ENCODE measurements at regions not wholly inside any gene's neighbourhood (a gene's known extent, or its start where the extent isn't known, plus 50 kb on each side); places are given as distances from the start of the nearest gene placed in this dataset.
A peak's percentile ranks its signal among the peaks of the same experiment; 100 is the strongest.

DNA sequence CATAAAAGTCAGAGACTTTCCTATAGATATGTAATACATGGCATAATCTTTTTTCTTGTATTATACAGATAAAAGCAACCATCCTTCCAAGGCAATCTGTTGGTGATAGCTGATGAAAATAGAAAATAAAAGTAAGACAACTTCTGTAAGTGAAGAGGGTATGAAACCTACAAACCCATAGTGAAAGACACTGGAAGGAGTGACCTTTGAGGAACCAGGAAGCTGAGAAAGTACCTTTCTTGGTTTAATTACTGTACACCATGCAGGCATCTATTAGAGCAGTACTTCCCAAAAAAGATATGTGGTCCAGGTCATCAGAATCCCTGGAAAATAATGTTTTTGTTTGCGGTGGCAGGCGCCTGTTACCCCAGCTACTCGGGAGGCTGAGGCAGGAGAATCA, 906.6 kb upstream of the KLHL29 start:
- H3K4me1 ChIP-seq, result no peaks in the 10 kb centered on the region
- ATAC-seq (no peak), DNase-seq (no peak)
- H3K4me3 ChIP-seq, result no peak overlapping the region
- intact Hi-C loops (cut with DNase I), result no loop called here
- TF ChIP-seq, protein P1, sequence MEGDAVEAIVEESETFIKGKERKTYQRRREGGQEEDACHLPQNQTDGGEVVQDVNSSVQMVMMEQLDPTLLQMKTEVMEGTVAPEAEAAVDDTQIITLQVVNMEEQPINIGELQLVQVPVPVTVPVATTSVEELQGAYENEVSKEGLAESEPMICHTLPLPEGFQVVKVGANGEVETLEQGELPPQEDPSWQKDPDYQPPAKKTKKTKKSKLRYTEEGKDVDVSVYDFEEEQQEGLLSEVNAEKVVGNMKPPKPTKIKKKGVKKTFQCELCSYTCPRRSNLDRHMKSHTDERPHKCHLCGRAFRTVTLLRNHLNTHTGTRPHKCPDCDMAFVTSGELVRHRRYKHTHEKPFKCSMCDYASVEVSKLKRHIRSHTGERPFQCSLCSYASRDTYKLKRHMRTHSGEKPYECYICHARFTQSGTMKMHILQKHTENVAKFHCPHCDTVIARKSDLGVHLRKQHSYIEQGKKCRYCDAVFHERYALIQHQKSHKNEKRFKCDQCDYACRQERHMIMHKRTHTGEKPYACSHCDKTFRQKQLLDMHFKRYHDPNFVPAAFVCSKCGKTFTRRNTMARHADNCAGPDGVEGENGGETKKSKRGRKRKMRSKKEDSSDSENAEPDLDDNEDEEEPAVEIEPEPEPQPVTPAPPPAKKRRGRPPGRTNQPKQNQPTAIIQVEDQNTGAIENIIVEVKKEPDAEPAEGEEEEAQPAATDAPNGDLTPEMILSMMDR (IDR thresholded peaks at IDR 0.05), result no peak
- no peaks in the 10 kb centered on the region for H3K27me3 ChIP-seq
- no peaks in the 10 kb centered on the region for H3K9me3 ChIP-seq
- H3K27ac ChIP-seq, result no peak overlapping the region
- H3K36me3 ChIP-seq, result no peaks in the 10 kb centered on the region

DNA sequence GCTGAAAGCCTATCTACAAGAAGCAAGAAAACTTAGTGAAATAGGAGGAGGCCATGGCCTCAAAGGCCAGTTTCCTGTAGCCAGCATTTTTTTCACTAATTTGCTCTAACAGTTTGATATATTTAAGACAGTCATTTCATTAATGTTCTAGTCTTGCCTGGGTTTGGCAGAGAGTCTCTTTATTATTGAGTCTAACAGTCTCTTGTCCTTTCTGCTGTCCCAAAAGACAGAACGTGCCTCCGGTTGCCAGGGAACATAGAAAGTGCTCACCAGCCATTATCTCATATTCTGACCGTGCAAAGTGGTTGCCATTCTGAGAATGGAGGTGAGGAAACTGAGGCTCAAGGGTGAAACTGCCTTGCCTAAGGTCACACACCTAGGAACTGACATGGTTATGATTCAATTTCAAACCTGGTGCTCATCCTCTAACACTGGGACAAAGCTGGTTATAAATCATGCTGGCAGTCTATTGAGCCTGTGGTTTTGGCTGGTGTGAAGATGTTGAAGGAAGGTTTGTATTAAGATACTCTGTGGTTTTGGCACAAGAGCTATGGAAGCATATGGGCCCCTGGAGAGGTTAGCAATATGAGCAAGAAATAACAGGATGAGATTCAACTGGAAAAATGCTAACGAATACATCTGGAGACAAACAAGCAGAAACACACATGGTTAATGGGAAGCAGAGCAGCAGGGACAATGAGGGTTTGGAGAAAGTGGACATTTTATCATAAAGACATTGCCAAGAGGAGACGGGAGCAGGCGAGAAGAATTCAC, 903.3 kb upstream of the KLHL29 start:
- Histone ChIP-seq H3K36me3 (no peaks in the 10 kb centered on the region), H3K27ac (no peak overlapping the region), H3K27me3 (no peaks in the 10 kb centered on the region), H3K4me3 (no peak overlapping the region), H3K4me1 (no peaks in the 10 kb centered on the region), H3K9me3 (no peaks in the 10 kb centered on the region)
- DNase-seq (no peak), ATAC-seq (peak; percentile 44)
- TF ChIP-seq, protein P1 (IDR thresholded peaks at IDR 0.05), result no peak
- intact Hi-C loops (cut with DNase I), result no loop called here

DNA sequence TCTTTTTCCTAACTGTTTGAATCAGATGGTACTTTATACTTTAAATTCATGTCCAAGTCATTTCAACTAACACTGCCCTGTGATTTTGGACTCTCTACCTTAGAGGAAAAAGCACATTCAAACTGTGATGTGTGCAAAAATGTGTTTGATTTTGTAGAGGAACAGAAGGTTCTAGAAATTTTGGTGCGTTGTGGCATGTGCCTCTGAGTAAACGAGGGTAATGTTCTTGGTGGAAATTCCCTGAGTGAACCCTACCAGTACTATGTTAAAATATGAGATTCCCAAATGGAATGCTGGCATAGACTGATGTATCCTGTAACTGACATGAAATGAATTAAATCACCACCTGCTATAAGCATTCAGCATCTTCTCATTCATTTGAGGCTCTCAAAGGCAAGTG, 901.9 kb upstream of the KLHL29 start:
- Histone ChIP-seq H3K4me1 (no peaks in the 10 kb centered on the region), H3K36me3 (no peaks in the 10 kb centered on the region), H3K27ac (no peak overlapping the region), H3K27me3 (no peaks in the 10 kb centered on the region), H3K9me3 (no peaks in the 10 kb centered on the region), H3K4me3 (no peak overlapping the region)
- intact Hi-C loops (cut with DNase I), result no loop called here
- ATAC-seq (no peak), DNase-seq (no peak)
- TF ChIP-seq, protein P1 (IDR thresholded peaks at IDR 0.05), result no peak

DNA sequence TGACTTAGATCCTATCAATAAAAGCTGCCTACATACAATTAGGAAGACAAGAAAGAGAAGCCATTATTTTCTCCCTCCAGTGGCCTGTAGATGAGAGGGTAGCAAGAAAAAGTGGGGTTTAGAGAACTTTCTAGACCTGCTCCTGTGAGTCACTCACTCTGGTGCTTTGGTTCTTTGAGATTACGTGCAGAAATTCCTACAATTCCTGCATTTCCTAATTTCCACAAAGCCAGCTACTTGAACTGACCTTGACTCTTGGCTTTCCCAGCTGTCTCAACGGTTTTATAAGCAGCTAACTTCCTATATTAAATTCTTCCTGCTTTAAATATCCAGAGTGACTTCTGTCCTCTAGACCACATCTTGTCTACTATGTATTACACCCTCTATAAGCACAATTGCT, 899.5 kb upstream of the KLHL29 start:
- Histone ChIP-seq H3K9me3 (no peaks in the 10 kb centered on the region), H3K36me3 (no peaks in the 10 kb centered on the region), H3K27me3 (no peaks in the 10 kb centered on the region), H3K27ac (no peak overlapping the region), H3K4me1 (no peaks in the 10 kb centered on the region), H3K4me3 (no peak overlapping the region)
- no peak for DNase-seq
- ATAC-seq, result no peak
- intact Hi-C loops (cut with DNase I), result no loop called here
- TF ChIP-seq, protein P1 (IDR thresholded peaks at IDR 0.05), result no peak

DNA sequence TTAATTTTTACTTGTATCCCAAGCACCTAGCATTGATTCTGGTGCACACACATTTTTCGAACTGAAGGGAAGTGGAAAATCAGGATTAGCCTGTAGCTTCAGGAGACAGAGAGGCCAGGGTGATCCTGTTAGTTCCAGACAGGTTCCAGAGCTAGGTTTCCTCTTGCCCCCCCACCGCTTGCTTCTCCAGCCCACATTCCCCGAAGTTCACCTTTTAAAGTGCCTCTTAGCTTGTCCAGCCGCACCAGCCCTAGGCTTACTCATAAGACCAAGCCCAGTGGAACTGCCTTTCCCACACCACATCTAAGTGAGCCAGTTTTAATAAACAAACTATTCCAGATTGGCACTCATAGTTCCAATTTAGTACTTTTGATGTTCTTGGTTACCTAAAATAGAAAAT, 898.6 kb upstream of the KLHL29 start:
- H3K9me3 ChIP-seq, result no peaks in the 10 kb centered on the region
- intact Hi-C loops (cut with DNase I), result no loop called here
- DNase-seq (peak in 1 of 4 donors; percentile 34), ATAC-seq (peak; percentile 87)
- no peaks in the 10 kb centered on the region for H3K27me3 ChIP-seq
- no peaks in the 10 kb centered on the region for H3K4me1 ChIP-seq
- TF ChIP-seq, protein P1 (IDR thresholded peaks at IDR 0.05), result no peak
- no peak overlapping the region for H3K27ac ChIP-seq
- no peaks in the 10 kb centered on the region for H3K36me3 ChIP-seq
- H3K4me3 ChIP-seq, result no peak overlapping the region
